Panc1 (cell line): ENCODE measurements at regions not wholly inside any gene's neighbourhood (a gene's known extent, or its start where the extent isn't known, plus 50 kb on each side); places are given as distances from the start of the nearest gene placed in this dataset.

ENCODE experiments used
- ATAC-seq: fragments of 200-7000 bp; cut with Tn5 transposase; 2 replicates; pipeline ENCODE4 v1.9.1; 2020; ENCODE audit warnings: mild to moderate bottlenecking, moderate library complexity
- BruUV-seq: library from RNA; stranded (reverse); fragments of 400-500 nt; replicated peaks from 2 replicates; lab custom pipeline; 2021; lab: Mats Ljungman, UMichigan
- CTCF ChIA-PET: fragments of 300-600 bp; sonication (Branson Sonifier 250); formaldehyde crosslinking; loops from one replicate; lab custom pipeline; 2022; ENCODE audit warnings: antibody characterized with exemption; lab: Charles Lee
- POLR2A ChIA-PET: fragments of 300-600 bp; sonication (Branson Sonifier 250); formaldehyde crosslinking; loops from one replicate; lab custom pipeline; 2022; ENCODE audit warnings: antibody characterized with exemption; lab: Charles Lee
- DNase-seq: peaks from one replicate; pipeline ENCODE4 v3.0.0-alpha.2; 2010; ENCODE audit warnings: low read depth, low spot score
- H3K27ac ChIP-seq: 2 replicates; pipeline ENCODE4 v1.5.1; 2011; ENCODE audit warnings: mild to moderate bottlenecking, low read length, inconsistent platforms
- H3K27me3 ChIP-seq: fragments of 200-500 bp; sonication (Bioruptor generic); 2 replicates; pipeline ENCODE4 v1.6.0; 2014; ENCODE audit warnings: low read length, inconsistent platforms; ENCODE audit not compliant: control insufficient read depth, insufficient read depth
- H3K36me3 ChIP-seq: fragments of 200-500 bp; sonication (Bioruptor generic); 2 replicates; pipeline ENCODE4 v1.5.1; 2014; ENCODE audit warnings: inconsistent platforms, mild to moderate bottlenecking, low read length, moderate library complexity; ENCODE audit not compliant: control insufficient read depth, insufficient read depth
- H3K4me1 ChIP-seq: 2 replicates; pipeline ENCODE4 v1.5.1; 2011; ENCODE audit warnings: inconsistent platforms, mild to moderate bottlenecking, low read length, moderate library complexity; ENCODE audit not compliant: control insufficient read depth, insufficient read depth
- H3K4me3 ChIP-seq, 2 experiments: 2 replicates each; pipeline ENCODE4 v1.5.1; 2011 to 2012; ENCODE audit warnings: low read depth in 2 of 2, low read length in 2 of 2, mild to moderate bottlenecking in 2 of 2, inconsistent platforms in 1 of 2, moderate library complexity in 1 of 2
- H3K9me3 ChIP-seq: fragments of 200-500 bp; sonication (Bioruptor generic); 2 replicates; pipeline ENCODE4 v1.5.1; 2014; ENCODE audit warnings: low read depth, mild to moderate bottlenecking, inconsistent platforms, low read length, moderate library complexity; ENCODE audit not compliant: control insufficient read depth, insufficient read depth
- CTCF ChIP-seq: fragments of 450-650 bp; IDR thresholded peaks from 2 replicates; pipeline ENCODE4 v1.5.1; 2017; ENCODE audit warnings: mild to moderate bottlenecking
- POLR2AphosphoS5 ChIP-seq: IDR thresholded peaks from 2 replicates; pipeline ENCODE4 v1.6.1; 2012; ENCODE audit warnings: mild to moderate bottlenecking, low read depth, low read length, moderate library complexity
- REST ChIP-seq, 2 experiments: IDR thresholded peaks; 2 replicates each; pipeline ENCODE4 v1.6.1; 2011 to 2012; ENCODE audit warnings: low read depth in 2 of 2, control low read depth in 1 of 2, low read length in 1 of 2, mild to moderate bottlenecking in 1 of 2, moderate library complexity in 1 of 2; ENCODE audit not compliant: insufficient read depth in 1 of 2
- SIN3A ChIP-seq: IDR thresholded peaks from 2 replicates; pipeline ENCODE4 v1.6.1; 2012; ENCODE audit warnings: low read depth, mild to moderate bottlenecking, low read length, moderate library complexity, borderline replicate concordance; ENCODE audit not compliant: insufficient read depth
- TCF7L2 ChIP-seq: IDR thresholded peaks from 2 replicates; pipeline ENCODE4 v1.6.1; 2011; ENCODE audit warnings: mild to moderate bottlenecking, low read depth, low read length, inconsistent platforms
- in situ Hi-C: cut with HindIII; loops from 2 replicates; pipeline ENCODE4 v1.10.0; 2016; ENCODE audit warnings: low sequenced_read_pairs, low pct_unique_long_range_greater_than_20kb
- intact Hi-C: fragments of 100-400 bp; cut with micrococcal nuclease; formaldehyde crosslinking; loops from one replicate; pipeline ENCODE4 v1.10.0; 2022; ENCODE audit not compliant: unreplicated experiment

GRCh38 chr1:238900334-238900865, 486.0 kb upstream of the CHRM3 start:
- ATAC-seq (no peak), DNase-seq (no peak)
- in situ Hi-C loops (no loop called here), intact Hi-C loops (no loop called here)
- ChIA-PET POLR2A (no interaction called here), CTCF (no interaction called here)
- no TSS peak for BruUV-seq
- TF ChIP-seq SIN3A (no peak), REST (IDR thresholded peaks at IDR 0.05; ENCODE audit: insufficient read depth in 1 of 2, low read depth in 2 of 2, low read length in 1 of 2) (no peak)
- Histone ChIP-seq H3K27ac (no peak overlapping the region), H3K9me3 (no peaks in the 10 kb centered on the region), H3K4me1 (no peaks in the 10 kb centered on the region), H3K36me3 (no peaks in the 10 kb centered on the region), H3K27me3 (no peaks in the 10 kb centered on the region), H3K4me3 (no peak overlapping the region)

GRCh38 chr1:238898856-238899255, 487.5 kb upstream of the CHRM3 start:
- ATAC-seq (no peak), DNase-seq (no peak)
- TF ChIP-seq POLR2AphosphoS5 (no peak), TCF7L2 (no peak)
- Histone ChIP-seq H3K36me3 (no peaks in the 10 kb centered on the region), H3K9me3 (no peaks in the 10 kb centered on the region), H3K4me3 (no peak overlapping the region), H3K4me1 (no peaks in the 10 kb centered on the region), H3K27ac (no peak overlapping the region), H3K27me3 (no peaks in the 10 kb centered on the region)
- ChIA-PET CTCF (no interaction called here), POLR2A (no interaction called here)
- BruUV-seq: no TSS peak
- in situ Hi-C loops (no loop called here), intact Hi-C loops (no loop called here)

- ChIA-PET CTCF (no interaction called here), POLR2A (no interaction called here)
- H3K4me3 ChIP-seq: no peak overlapping the region
- in situ Hi-C loops: no loop called here
- H3K4me1 ChIP-seq: peaks cover 3% of the 10 kb centered on the region
- intact Hi-C loops: no loop called here
- BruUV-seq: no TSS peak
- no peaks in the 10 kb centered on the region for H3K9me3 ChIP-seq
- TF ChIP-seq CTCF (no peak), SIN3A (no peak), POLR2AphosphoS5 (no peak), REST (IDR thresholded peaks at IDR 0.05; ENCODE audit: insufficient read depth in 1 of 2, low read depth in 2 of 2, low read length in 1 of 2) (no peak), TCF7L2 (no peak)
- ATAC-seq: no peak
- no peaks in the 10 kb centered on the region for H3K27me3 ChIP-seq
- H3K36me3 ChIP-seq: no peaks in the 10 kb centered on the region; the same call in 1 of the 2 replicates
- no peak for DNase-seq
- H3K27ac ChIP-seq: no peak overlapping the region
These were observed 490.5 kb upstream of the CHRM3 start for GRCh38 chr1:238895911-238896310.
